Heart left ventricle (tissue), 16 donors: ENCODE measurements at regions not wholly inside any gene's neighbourhood (a gene's known extent, or its start where the extent isn't known, plus 50 kb on each side); places are given as distances from the start of the nearest gene placed in this dataset.
"Not testable (repeated sequence)": the region's sequence is repeated elsewhere in the genome, so short reads cannot be mapped to it uniquely, and the experiment has no call there.

Experiments used
- ATAC-seq, 4 donors: fragments of 200-7000 bp; cut with Tn5 transposase; one replicate each; pipeline ENCODE4 v1.9.1; 2020 to 2022; ENCODE audit warnings: moderate library complexity in 4 of 4, mild to moderate bottlenecking in 3 of 4, moderate number of reproducible peaks in 1 of 4
- DNase-seq, 5 donors: peaks; one replicate each; pipeline ENCODE4 v3.0.0-alpha.2; 2020
- H3K27ac ChIP-seq, 12 donors: fragments of 200-600 bp; sonication (generic) in 4 of 12; one replicate each; pipeline versions ENCODE4 v1.5.0 to v1.8.0; 2016 to 2022; ENCODE audit warnings: mild to moderate bottlenecking in 2 of 12
- H3K27me3 ChIP-seq, 9 donors: fragments of 200-600 bp; sonication (generic) in 2 of 9; one replicate each; pipeline versions ENCODE4 v1.5.1 to v1.8.0; 2016 to 2022; ENCODE audit warnings: mild to moderate bottlenecking in 3 of 9
- H3K36me3 ChIP-seq, 9 donors: fragments of 200-600 bp; sonication (generic) in 2 of 9; one replicate each; pipeline versions ENCODE4 v1.5.0 to v1.8.0; 2018 to 2022; ENCODE audit warnings: mild to moderate bottlenecking in 2 of 9
- H3K4me1 ChIP-seq, 12 donors: fragments of 200-600 bp; sonication (generic) in 4 of 12; one replicate each; pipeline versions ENCODE4 v1.5.0 to v1.8.0; 2016 to 2022; ENCODE audit warnings: mild to moderate bottlenecking in 3 of 12
- H3K4me3 ChIP-seq, 12 donors: fragments of 200-600 bp; sonication (generic) in 4 of 12; one replicate each; pipeline versions ENCODE4 v1.5.0 to v1.8.0; 2017 to 2022; ENCODE audit warnings: mild to moderate bottlenecking in 9 of 12, moderate library complexity in 4 of 12
- H3K9me3 ChIP-seq, 12 donors: fragments of 200-600 bp; sonication (generic) in 4 of 12; one replicate each; pipeline versions ENCODE4 v1.5.0 to v1.8.0; 2016 to 2022; ENCODE audit warnings: mild to moderate bottlenecking in 1 of 12
- CTCF ChIP-seq, 12 donors: fragments of 200-600 bp; sonication (generic) in 4 of 12; IDR thresholded peaks; one replicate each; pipeline versions ENCODE4 v1.5.0 to v1.8.0; 2018 to 2022; ENCODE audit warnings: antibody characterized with exemption in 12 of 12, mild to moderate bottlenecking in 5 of 12
- POLR2A ChIP-seq, 2 donors: fragments of 450-650 bp; IDR thresholded peaks; one replicate each; pipeline ENCODE4 v1.6.1; 2017; ENCODE audit warnings: antibody characterized with exemption in 2 of 2, mild to moderate bottlenecking in 2 of 2, moderate library complexity in 2 of 2
- WGBS, 4 donors: extraction: QIAGEN DNeasy Blood & Tissue Kit in 2 of 4; methylation state at CpG; one replicate each; pipeline versions ENCODE4 v1.1.5 to v1.1.7; 2013 to 2018; 5-methylcytosine and 5-hydroxymethylcytosine counted together
- intact Hi-C, 10 donors: fragments of 100-400 bp; cut with DNase I; formaldehyde crosslinking; loops; one replicate each; pipeline versions ENCODE4 v1.11.1 to v1.14.2; 2022
- donor health status: ischemic (EF 13 %, LVEDD 7.1; RV severe dilation, severe dysfunction).
- donor health status: healthy with polysubstance abuse.
- donor health status: DM: no; HTN: yes; CAD: no.
- donor health status: DM: no; HTN: no; CAD: no.
- donor health status: ischemic (EF 25% LVEDD 6.9; RV normal size, moderate dysfunction).
- donor health status: ischemic (EF 25% LVEDD 5.7; RV mildly dilated, moderate dysfunction).
- donor health status: healthy.
- donor health status: DM: yes; HTN: yes; CAD: no.
- donor health status: ischemic (EF 35%, LVEDD 5.7; RV mildly dilated, moderate dysfunction).
- donor health status: nonischemic (EF 11% LVEDD 7.7; RV severe dilation, severe dysfunction).
- donor health status: DM: yes; HTN: yes; CAD: no.
- donor health status: PGD.
- donor health status: ischemic (EF 29% LVEDD 5.4; RV normal size, mild dysfunction).
- donor health status: nonischemic (EF 23%, LVEDD 6.1; RV moderate dilation, normal function).

DNA sequence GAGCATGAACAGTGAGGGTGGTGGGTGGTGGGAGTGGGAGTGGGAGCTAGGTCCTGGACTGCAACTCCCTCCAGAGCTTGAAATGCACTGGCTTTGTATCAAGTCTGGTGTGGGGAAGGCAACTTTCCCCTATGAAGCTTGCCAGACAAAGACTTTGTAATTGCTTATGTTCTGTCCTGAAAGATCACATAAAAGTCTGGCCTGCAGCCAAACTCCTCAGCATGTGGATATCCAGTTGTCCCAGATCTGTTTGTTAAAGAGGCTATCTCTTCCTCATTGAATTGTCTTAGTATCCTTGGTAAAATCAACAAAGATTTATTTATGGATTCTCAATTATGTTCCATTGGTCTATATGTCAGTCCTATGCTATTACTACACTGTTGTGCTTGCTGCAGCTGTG lies 607.9 kb downstream of the GLUD2 start:
- ATAC-seq (no peak), DNase-seq (no peak)
- Histone ChIP-seq H3K9me3 (no peaks in the 10 kb centered on the region), H3K36me3 (no peaks in the 10 kb centered on the region), H3K27me3 (no peaks in the 10 kb centered on the region), H3K4me3 (no peak overlapping the region), H3K4me1 (no peaks in the 10 kb centered on the region), H3K27ac (no peak overlapping the region)
- no peak for TF ChIP-seq CTCF (IDR thresholded peaks at IDR 0.05)
- TF ChIP-seq POLR2A (IDR thresholded peaks at IDR 0.05): no peak
- intact Hi-C loops: no loop called here

- no peak overlapping the region for H3K4me3 ChIP-seq
- WGBS, 4 donors: 53 to 73% (median 69%) methylated on average over 4 of the region's 4 CpGs
- H3K9me3 ChIP-seq: no peaks in the 10 kb centered on the region
- H3K27ac ChIP-seq: no peak overlapping the region
- ATAC-seq (no peak), DNase-seq (no peak)
- no peaks in the 10 kb centered on the region for H3K4me1 ChIP-seq
- H3K27me3 ChIP-seq: no peaks in the 10 kb centered on the region
- no peaks in the 10 kb centered on the region for H3K36me3 ChIP-seq
- TF ChIP-seq POLR2A (IDR thresholded peaks at IDR 0.05): no peak
- no peak for TF ChIP-seq CTCF (IDR thresholded peaks at IDR 0.05)
- intact Hi-C loops: no loop called here
Measured at GRCh38 chrX:121666171-121666570, 618.8 kb downstream of the GLUD2 start.

DNA sequence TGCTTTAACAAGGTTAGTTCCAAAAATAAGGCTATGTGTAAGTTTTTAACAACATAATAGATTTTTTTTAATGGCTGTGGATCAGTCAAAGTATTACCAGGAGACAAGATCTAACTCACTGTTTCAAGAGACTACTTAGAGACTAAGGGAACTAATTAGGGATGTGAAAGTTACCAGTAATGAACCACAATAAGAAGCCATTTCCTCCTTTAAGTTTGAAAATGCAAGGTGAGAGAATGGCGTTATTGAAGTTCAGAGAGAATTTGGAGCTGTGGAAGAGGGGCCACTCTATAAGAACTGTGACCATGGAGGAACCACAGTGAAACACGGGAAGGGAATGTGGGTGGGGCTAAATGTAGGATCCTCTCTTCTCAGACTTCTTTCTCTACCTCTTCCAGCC lies 624.2 kb downstream of the GLUD2 start:
- no peak for DNase-seq
- TF ChIP-seq POLR2A (IDR thresholded peaks at IDR 0.05) (no peak), CTCF (IDR thresholded peaks at IDR 0.05) (no peak)

GRCh38 chrX:121709236-121709635 lies 661.8 kb downstream of the GLUD2 start:
- H3K27me3 ChIP-seq, intact Hi-C loops, H3K27ac ChIP-seq, H3K36me3 ChIP-seq, H3K4me1 ChIP-seq, H3K4me3 ChIP-seq, ATAC-seq, DNase-seq: not testable (repeated sequence)
- 65 to 71% (median 68%) methylated on average over 1 of the region's 1 CpG for WGBS, 4 donors
- H3K9me3 ChIP-seq: peaks cover 0 to 14% (median 2%) of the 10 kb centered on the region in 12 donors

More for the DNA sequence above, 624.2 kb downstream of the GLUD2 start:
- no peaks in the 10 kb centered on the region for H3K36me3 ChIP-seq
- no peak overlapping the region for H3K4me3 ChIP-seq
- no peaks in the 10 kb centered on the region for H3K27me3 ChIP-seq
- 36 to 69% (median 56%) methylated on average over 2 of the region's 2 CpGs for WGBS, 4 donors
- no peak overlapping the region for H3K27ac ChIP-seq
- intact Hi-C loops: no loop called here
- no peaks in the 10 kb centered on the region for H3K4me1 ChIP-seq
- no peak for ATAC-seq
- peaks cover 0 to 20% (median 2%) of the 10 kb centered on the region in 12 donors for H3K9me3 ChIP-seq

DNA sequence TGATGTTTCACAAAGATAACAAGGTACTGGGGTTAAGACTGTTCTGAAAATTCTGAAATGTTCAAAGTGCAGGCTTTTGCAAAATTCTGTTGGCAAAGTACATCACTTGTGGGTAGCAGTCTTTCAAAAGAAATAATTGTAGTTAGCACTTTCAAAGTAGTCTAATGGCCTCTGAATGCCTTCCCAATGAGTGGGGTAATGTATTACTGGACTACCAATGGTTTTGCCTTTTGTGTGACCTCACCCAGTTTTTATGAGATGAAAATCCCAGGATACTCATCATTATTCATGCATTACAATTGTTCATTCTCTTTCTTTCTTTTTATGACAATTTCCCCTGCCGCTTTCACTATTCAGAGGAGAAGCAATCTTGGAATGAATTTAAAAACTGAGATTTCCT lies 686.1 kb downstream of the GLUD2 start:
- no peaks in the 10 kb centered on the region for H3K27me3 ChIP-seq
- H3K9me3 ChIP-seq: no peaks in the 10 kb centered on the region
- TF ChIP-seq CTCF (IDR thresholded peaks at IDR 0.05): no peak
- no peak for TF ChIP-seq POLR2A (IDR thresholded peaks at IDR 0.05)
- ATAC-seq (no peak), DNase-seq (no peak)
- no peak overlapping the region for H3K27ac ChIP-seq
- WGBS, 4 donors: 80 to 100% (median 86%) methylated on average over 1 of the region's 1 CpG
- no peaks in the 10 kb centered on the region for H3K4me1 ChIP-seq
- no peak overlapping the region for H3K4me3 ChIP-seq
- intact Hi-C loops: no loop called here
- no peaks in the 10 kb centered on the region for H3K36me3 ChIP-seq
